HCT116 (cell line): ENCODE measurements at regions not wholly inside any gene's neighbourhood (a gene's known extent, or its start where the extent isn't known, plus 50 kb on each side); places are given as distances from the start of the nearest gene placed in this dataset.

Source experiments
- ATAC-seq: fragments of 200-7000 bp; cut with Tn5 transposase; 2 replicates; pipeline ENCODE4 v1.9.1; 2020; ENCODE audit warnings: mild to moderate bottlenecking, moderate library complexity
- BruUV-seq: library from RNA; stranded (reverse); fragments of 400-500 nt; replicated peaks from 2 replicates; lab custom pipeline; 2021; lab: Mats Ljungman, UMichigan
- CTCF ChIA-PET: fragments of 300-600 bp; sonication (Branson Sonifier 250); formaldehyde crosslinking; loops from one replicate; lab custom pipeline; 2021; ENCODE audit warnings: antibody characterized with exemption; lab: Charles Lee
- POLR2A ChIA-PET: fragments of 300-600, 350-600 bp; sonication (Branson Sonifier 250); formaldehyde crosslinking; loops from one replicate; lab custom pipeline; 2021; ENCODE audit warnings: antibody characterized with exemption; lab: Charles Lee
- RAD21 ChIA-PET, 2 experiments: fragments of 300-600 bp; sonication (Branson Sonifier 250); formaldehyde crosslinking; loops; one replicate each; lab custom pipeline; 2023; ENCODE audit warnings: low total read pairs in 2 of 2; ENCODE audit not compliant: uncharacterized antibody in 2 of 2, unreplicated experiment in 2 of 2, low non-redundant PET in 1 of 2; lab: Charles Lee
- DNase-seq: peaks from one replicate; pipeline ENCODE4 v3.0.0-alpha.2; 2010; ENCODE audit warnings: low read depth, low spot score
- H2AFZ ChIP-seq: fragments of 200-600 bp; shearing (Covaris generic), sonication (generic); 2 replicates; pipeline ENCODE4 v1.6.1; 2017; ENCODE audit warnings: low read depth, mixed run types, mixed read lengths, antibody characterized with exemption, low read length; ENCODE audit not compliant: poor library complexity, severe bottlenecking
- H3K27ac ChIP-seq: 2 replicates; pipeline ENCODE4 v1.5.1; 2012; ENCODE audit warnings: low read depth, low read length
- H3K27me3 ChIP-seq: fragments of 200-600 bp; sonication (generic); 2 replicates; pipeline ENCODE4 v1.6.1; 2016; ENCODE audit warnings: mixed run types, low read length, mixed read lengths; ENCODE audit not compliant: insufficient read depth
- H3K36me3 ChIP-seq, 2 experiments: fragments of 200-500 bp in 1 of 2; fragments of 200-600 bp in 1 of 2; sonication (Bioruptor generic) in 1 of 2; sonication (generic) in 1 of 2; 2 replicates each; pipeline versions ENCODE4 v1.5.1 to v1.6.1; 2014 to 2016; ENCODE audit warnings: low read length in 2 of 2, inconsistent platforms in 1 of 2, mixed read lengths in 1 of 2, mixed run types in 1 of 2; ENCODE audit not compliant: insufficient read depth in 2 of 2, control insufficient read depth in 1 of 2
- H3K4me1 ChIP-seq, 2 experiments: fragments of 200-600 bp in 1 of 2; sonication (generic) in 1 of 2; 2 replicates each; pipeline versions ENCODE4 v1.5.1 to v1.6.1; 2012 to 2017; ENCODE audit warnings: low read length in 2 of 2, inconsistent platforms in 1 of 2, mild to moderate bottlenecking in 1 of 2, mixed read lengths in 1 of 2, mixed run types in 1 of 2, moderate library complexity in 1 of 2; ENCODE audit not compliant: insufficient read depth in 2 of 2, control insufficient read depth in 1 of 2
- H3K4me2 ChIP-seq: fragments of 200-600 bp; sonication (generic); 2 replicates; pipeline ENCODE4 v1.6.1; 2017; ENCODE audit warnings: mixed run types, low read length, mixed read lengths
- H3K4me3 ChIP-seq, 2 experiments: fragments of 200-600 bp in 1 of 2; sonication (generic) in 1 of 2; replicated peaks in 1 of 2; 2 replicates each; pipeline ENCODE4 v1.5.1; 2011 to 2016; ENCODE audit warnings: low read length in 2 of 2, control low read depth in 1 of 2, low read depth in 1 of 2, mild to moderate bottlenecking in 1 of 2, mixed read lengths in 1 of 2, mixed run types in 1 of 2
- H3K79me2 ChIP-seq: fragments of 200-600 bp; sonication (generic); 2 replicates; pipeline ENCODE4 v1.6.1; 2017; ENCODE audit warnings: mild to moderate bottlenecking, mixed run types, low read length, moderate library complexity, mixed read lengths; ENCODE audit not compliant: insufficient read depth
- H3K9ac ChIP-seq: fragments of 200-600 bp; sonication (generic); 2 replicates; pipeline ENCODE4 v1.6.1; 2016; ENCODE audit warnings: low read length, mixed read lengths
- H3K9me2 ChIP-seq: fragments of 200-600 bp; sonication (generic), shearing (Covaris generic); 2 replicates; pipeline ENCODE4 v1.6.1; 2017; ENCODE audit warnings: mixed run types, mild to moderate bottlenecking, moderate library complexity; ENCODE audit not compliant: insufficient read depth
- H3K9me3 ChIP-seq, 2 experiments: fragments of 200-500 bp in 1 of 2; fragments of 200-600 bp in 1 of 2; sonication (Bioruptor generic) in 1 of 2; sonication (generic) in 1 of 2; 2 replicates each; pipeline ENCODE4 v1.6.1; 2014 to 2017; ENCODE audit warnings: low read length in 2 of 2, mixed read lengths in 2 of 2, inconsistent platforms in 1 of 2, low read depth in 1 of 2, mild to moderate bottlenecking in 1 of 2, mixed run types in 1 of 2, moderate library complexity in 1 of 2; ENCODE audit not compliant: control insufficient read depth in 1 of 2, insufficient read depth in 1 of 2
- H4K20me1 ChIP-seq: fragments of 200-600 bp; sonication (generic), shearing (Covaris generic); 2 replicates; pipeline ENCODE4 v1.6.1; 2017; ENCODE audit warnings: mixed run types, mild to moderate bottlenecking, moderate library complexity; ENCODE audit not compliant: insufficient read depth
- ATF3 ChIP-seq: IDR thresholded peaks from 2 replicates; pipeline ENCODE4 v1.6.1; 2012
- CBX3 ChIP-seq: IDR thresholded peaks from 2 replicates; pipeline ENCODE4 v1.6.1; 2012; ENCODE audit warnings: low read depth
- CEBPB ChIP-seq: IDR thresholded peaks from 2 replicates; pipeline ENCODE4 v1.6.1; 2012; ENCODE audit warnings: low read depth
- CTCF ChIP-seq, 3 experiments: fragments of 200-600 bp in 1 of 3; sonication (generic) in 1 of 3; IDR thresholded peaks in 2 of 3; conservative IDR thresholded peaks in 1 of 3; 2 replicates each; pipeline ENCODE4 v1.5.1; 2012 to 2017; ENCODE audit warnings: low read depth in 2 of 3, low read length in 2 of 3, antibody characterized with exemption in 1 of 3, borderline replicate concordance in 1 of 3, control low read depth in 1 of 3, mild to moderate bottlenecking in 1 of 3, mixed read lengths in 1 of 3, mixed run types in 1 of 3, moderate library complexity in 1 of 3; ENCODE audit not compliant: insufficient read depth in 1 of 3
- EGR1 ChIP-seq: IDR thresholded peaks from 2 replicates; pipeline ENCODE4 v1.6.1; 2012; ENCODE audit warnings: low read depth
- ELF1 ChIP-seq: IDR thresholded peaks from 2 replicates; pipeline ENCODE4 v1.6.1; 2012; ENCODE audit warnings: low read depth, borderline replicate concordance
- EZH2 ChIP-seq: fragments of 200-600 bp; sonication (generic); IDR thresholded peaks from 2 replicates; pipeline ENCODE4 v1.6.1; 2017; ENCODE audit warnings: antibody characterized with exemption, mixed run types
- FOSL1 ChIP-seq: IDR thresholded peaks from 2 replicates; pipeline ENCODE4 v1.6.1; 2012; ENCODE audit warnings: low read depth
- JUND ChIP-seq: IDR thresholded peaks from 2 replicates; pipeline ENCODE4 v1.6.1; 2012
- MAX ChIP-seq: IDR thresholded peaks from 2 replicates; pipeline ENCODE4 v1.6.1; 2012
- POLR2A ChIP-seq: IDR thresholded peaks from 2 replicates; pipeline ENCODE4 v1.7.0; 2011; ENCODE audit warnings: borderline replicate concordance; ENCODE audit not compliant: insufficient read depth, insufficient read length; ENCODE audit errors: extremely low read depth
- POLR2AphosphoS5 ChIP-seq: IDR thresholded peaks from 2 replicates; pipeline ENCODE4 v1.6.1; 2011; ENCODE audit warnings: mild to moderate bottlenecking, low read depth, low read length, moderate library complexity
- SP1 ChIP-seq: IDR thresholded peaks from 2 replicates; pipeline ENCODE4 v1.6.1; 2012; ENCODE audit warnings: low read depth
- SRF ChIP-seq: IDR thresholded peaks from 2 replicates; pipeline ENCODE4 v1.6.1; 2012; ENCODE audit warnings: low read depth
- TCF7L2 ChIP-seq: IDR thresholded peaks from 2 replicates; pipeline ENCODE4 v1.7.0; 2011; ENCODE audit warnings: borderline replicate concordance, inconsistent platforms; ENCODE audit not compliant: insufficient read depth, insufficient read length; ENCODE audit errors: extremely low read depth
- YY1 ChIP-seq: IDR thresholded peaks from 2 replicates; pipeline ENCODE4 v1.6.1; 2011; ENCODE audit warnings: low read length, low read depth, moderate library complexity, mild to moderate bottlenecking; ENCODE audit not compliant: insufficient replicate concordance; ENCODE audit errors: extremely low read depth
- ZBTB33 ChIP-seq: IDR thresholded peaks from 2 replicates; pipeline ENCODE4 v1.6.1; 2011; ENCODE audit warnings: mild to moderate bottlenecking, low read length, moderate library complexity; ENCODE audit not compliant: insufficient replicate concordance; ENCODE audit errors: extremely low read depth
- ZFX ChIP-seq: fragments of 450-650 bp; IDR thresholded peaks from 2 replicates; pipeline ENCODE4 v1.6.1; 2017
- ZNF274 ChIP-seq: fragments of 200-500 bp; sonication (Bioruptor generic); IDR thresholded peaks from 2 replicates; pipeline ENCODE4 v1.6.1; 2014; ENCODE audit warnings: mild to moderate bottlenecking, low read depth, low read length, inconsistent platforms
- intact Hi-C: fragments of 100-400 bp; cut with micrococcal nuclease; formaldehyde crosslinking; loops from 2 replicates; pipeline ENCODE4 v1.10.0; 2022

GRCh38 chr20:12610871-12611270 lies 397.9 kb upstream of the SPTLC3 start:
- TF ChIP-seq CEBPB (no peak), POLR2A (no peak), ZNF274 (no peak)
- TF ChIP-seq, all 23 proteins: peak for 0
- POLR2A ChIA-PET, result no interaction called here
- H3K36me3 ChIP-seq, result no peaks in the 10 kb centered on the region
- H2AFZ ChIP-seq, result no peak overlapping the region
- no peak overlapping the region for H3K9ac ChIP-seq
- H3K79me2 ChIP-seq, result no peaks in the 10 kb centered on the region
- H3K9me2 ChIP-seq, result no peaks in the 10 kb centered on the region
- no peak overlapping the region for H3K4me3 ChIP-seq
- no peak for DNase-seq
- intact Hi-C loops, result no loop called here
- no peak overlapping the region for H3K27ac ChIP-seq
- H3K4me1 ChIP-seq, result no peaks in the 10 kb centered on the region
- peaks cover 0 to 15% of the 10 kb centered on the region in 2 experiments; a peak in 2 of 4 replicates for H3K9me3 ChIP-seq
- no peaks in the 10 kb centered on the region for H4K20me1 ChIP-seq
- RAD21 ChIA-PET, result no interaction called here
- no peak for ATAC-seq
- no peaks in the 10 kb centered on the region for H3K27me3 ChIP-seq
- no peak overlapping the region for H3K4me2 ChIP-seq
- no TSS peak for BruUV-seq
- CTCF ChIA-PET, result no interaction called here

GRCh38 chr20:12614764-12615163 lies 394.0 kb upstream of the SPTLC3 start:
- H3K36me3 ChIP-seq, result no peaks in the 10 kb centered on the region
- H3K4me2 ChIP-seq, result no peak overlapping the region
- ChIA-PET CTCF (no interaction called here), RAD21 (no interaction called here), POLR2A (no interaction called here)
- ATAC-seq (no peak), DNase-seq (no peak)
- no TSS peak for BruUV-seq
- no peak overlapping the region for H3K4me3 ChIP-seq
- H2AFZ ChIP-seq, result no peak overlapping the region
- intact Hi-C loops, result no loop called here
- H4K20me1 ChIP-seq, result no peaks in the 10 kb centered on the region
- H3K27me3 ChIP-seq, result no peaks in the 10 kb centered on the region
- no peaks in the 10 kb centered on the region for H3K9me2 ChIP-seq
- no peak overlapping the region for H3K9ac ChIP-seq
- no peaks in the 10 kb centered on the region for H3K4me1 ChIP-seq
- H3K27ac ChIP-seq, result no peak overlapping the region
- H3K79me2 ChIP-seq, result no peaks in the 10 kb centered on the region
- TF ChIP-seq SRF, result no peak
- no peak for TF ChIP-seq ELF1
- no peak for TF ChIP-seq ZFX
- TF ChIP-seq CBX3, result no peak
- TF ChIP-seq CTCF (IDR thresholded peaks at IDR 0.05 in 2 of 3, conservative IDR thresholded peaks at IDR 0.05 in 1 of 3; ENCODE audit: borderline replicate concordance in 1 of 3, insufficient read depth in 1 of 3, low read depth in 2 of 3, low read length in 2 of 3), result no peak
- no peak for TF ChIP-seq EGR1
- no peak for TF ChIP-seq FOSL1
- no peak for TF ChIP-seq ZNF274
- TF ChIP-seq TCF7L2, result no peak
- TF ChIP-seq ATF3, result no peak
- no peak for TF ChIP-seq EZH2
- no peak for TF ChIP-seq YY1
- TF ChIP-seq JUND, result no peak
- TF ChIP-seq SP1, result no peak
- TF ChIP-seq MAX, result no peak
- TF ChIP-seq ZBTB33, result no peak
- no peak for TF ChIP-seq POLR2AphosphoS5
- H3K9me3 ChIP-seq, result peaks cover 4 to 25% of the 10 kb centered on the region in 2 experiments; a peak in 2 of 4 replicates
